Activated T-helper 17 cell treated with anti-CD3 and anti-CD28 coated beads, Interleukin-2, amount 50 U/mL, for 72 hours (primary cell): ENCODE measurements at regions not wholly inside any gene's neighbourhood (a gene's known extent, or its start where the extent isn't known, plus 50 kb on each side); places are given as distances from the start of the nearest gene placed in this dataset.

Experiments used
- ATAC-seq: fragments of 150-1000 bp; cut with Tn5 transposase; replicated peaks from 2 replicates; pipeline ENCODE4 v1.10.0; 2021; ENCODE audit warnings: mild to moderate bottlenecking, moderate library complexity
- H3K27ac Mint-ChIP-seq: one replicate; pipeline ENCODE4 v1.8.0; 2022; ENCODE audit warnings: mixed read lengths
- H3K27me3 Mint-ChIP-seq: one replicate; pipeline ENCODE4 v1.8.0; 2022; ENCODE audit warnings: mixed read lengths
- H3K36me3 Mint-ChIP-seq: one replicate; pipeline ENCODE4 v1.8.0; 2022; ENCODE audit warnings: low read depth, mild to moderate bottlenecking, mixed read lengths
- H3K4me1 Mint-ChIP-seq: one replicate; pipeline ENCODE4 v1.8.0; 2022; ENCODE audit warnings: mixed read lengths
- H3K4me3 Mint-ChIP-seq: one replicate; pipeline ENCODE4 v1.8.0; 2022; ENCODE audit warnings: mild to moderate bottlenecking, mixed read lengths
- H3K9me3 Mint-ChIP-seq: one replicate; pipeline ENCODE4 v1.8.0; 2022; ENCODE audit warnings: mixed read lengths

- H3K27ac Mint-ChIP-seq: no peak overlapping the region
- H3K4me3 Mint-ChIP-seq: no peak overlapping the region
- no peaks in the 10 kb centered on the region for H3K36me3 Mint-ChIP-seq
- H3K27me3 Mint-ChIP-seq: no peaks in the 10 kb centered on the region
- no peaks in the 10 kb centered on the region for H3K4me1 Mint-ChIP-seq
- ATAC-seq: no peak
- no peaks in the 10 kb centered on the region for H3K9me3 Mint-ChIP-seq
Observed at GRCh38 chr2:5975401-5975800, 283.2 kb downstream of the SOX11 start.

- Mint-ChIP-seq H3K27me3 (no peaks in the 10 kb centered on the region), H3K36me3 (no peaks in the 10 kb centered on the region), H3K4me1 (no peaks in the 10 kb centered on the region), H3K9me3 (no peaks in the 10 kb centered on the region), H3K4me3 (no peak overlapping the region), H3K27ac (no peak overlapping the region)
- no peak for ATAC-seq
Observed at GRCh38 chr2:5976531-5977065, 284.4 kb downstream of the SOX11 start.

- H3K36me3 Mint-ChIP-seq: no peaks in the 10 kb centered on the region
- no peaks in the 10 kb centered on the region for H3K27me3 Mint-ChIP-seq
- H3K4me1 Mint-ChIP-seq: no peaks in the 10 kb centered on the region
- no peak overlapping the region for H3K27ac Mint-ChIP-seq
- no peak for ATAC-seq
- no peak overlapping the region for H3K4me3 Mint-ChIP-seq
- H3K9me3 Mint-ChIP-seq: no peaks in the 10 kb centered on the region
Observed at GRCh38 chr2:5977477-5977876, 285.3 kb downstream of the SOX11 start.

GRCh38 chr2:5978131-5978751 is 286.1 kb downstream of the SOX11 start:
- H3K9me3 Mint-ChIP-seq: no peaks in the 10 kb centered on the region
- H3K36me3 Mint-ChIP-seq: no peaks in the 10 kb centered on the region
- no peaks in the 10 kb centered on the region for H3K4me1 Mint-ChIP-seq
- no peaks in the 10 kb centered on the region for H3K27me3 Mint-ChIP-seq
- no peak overlapping the region for H3K27ac Mint-ChIP-seq
- ATAC-seq: no peak
- H3K4me3 Mint-ChIP-seq: no peak overlapping the region

GRCh38 chr2:5980450-5981190 is 288.4 kb downstream of the SOX11 start:
- no peak for ATAC-seq
- no peaks in the 10 kb centered on the region for H3K36me3 Mint-ChIP-seq
- H3K4me1 Mint-ChIP-seq: no peaks in the 10 kb centered on the region
- H3K9me3 Mint-ChIP-seq: no peaks in the 10 kb centered on the region
- H3K27ac Mint-ChIP-seq: no peak overlapping the region
- no peak overlapping the region for H3K4me3 Mint-ChIP-seq
- H3K27me3 Mint-ChIP-seq: no peaks in the 10 kb centered on the region

GRCh38 chr2:5982193-5982902 is 290.2 kb downstream of the SOX11 start:
- Mint-ChIP-seq H3K27ac (no peak overlapping the region), H3K36me3 (no peaks in the 10 kb centered on the region), H3K4me1 (no peaks in the 10 kb centered on the region), H3K9me3 (no peaks in the 10 kb centered on the region), H3K4me3 (no peak overlapping the region), H3K27me3 (no peaks in the 10 kb centered on the region)
- no peak for ATAC-seq

GRCh38 chr2:5982903-5983265 is 290.7 kb downstream of the SOX11 start:
- no peaks in the 10 kb centered on the region for H3K4me1 Mint-ChIP-seq
- H3K36me3 Mint-ChIP-seq: no peaks in the 10 kb centered on the region
- H3K4me3 Mint-ChIP-seq: no peak overlapping the region
- H3K27ac Mint-ChIP-seq: no peak overlapping the region
- ATAC-seq: no peak
- no peaks in the 10 kb centered on the region for H3K9me3 Mint-ChIP-seq
- H3K27me3 Mint-ChIP-seq: no peaks in the 10 kb centered on the region

- Mint-ChIP-seq H3K27me3 (no peaks in the 10 kb centered on the region), H3K4me1 (no peaks in the 10 kb centered on the region), H3K36me3 (no peaks in the 10 kb centered on the region), H3K4me3 (no peak overlapping the region), H3K27ac (no peak overlapping the region), H3K9me3 (no peaks in the 10 kb centered on the region)
- no peak for ATAC-seq
Observed at GRCh38 chr2:5983511-5984272, 291.5 kb downstream of the SOX11 start.

GRCh38 chr2:5984273-5984655 is 292.1 kb downstream of the SOX11 start:
- ATAC-seq: no peak
- no peak overlapping the region for H3K27ac Mint-ChIP-seq
- no peaks in the 10 kb centered on the region for H3K36me3 Mint-ChIP-seq
- no peak overlapping the region for H3K4me3 Mint-ChIP-seq
- no peaks in the 10 kb centered on the region for H3K9me3 Mint-ChIP-seq
- no peaks in the 10 kb centered on the region for H3K27me3 Mint-ChIP-seq
- H3K4me1 Mint-ChIP-seq: no peaks in the 10 kb centered on the region

- no peaks in the 10 kb centered on the region for H3K9me3 Mint-ChIP-seq
- no peak overlapping the region for H3K27ac Mint-ChIP-seq
- H3K4me1 Mint-ChIP-seq: no peaks in the 10 kb centered on the region
- H3K27me3 Mint-ChIP-seq: no peaks in the 10 kb centered on the region
- H3K4me3 Mint-ChIP-seq: no peak overlapping the region
- no peak for ATAC-seq
- H3K36me3 Mint-ChIP-seq: no peaks in the 10 kb centered on the region
Observed at GRCh38 chr2:5984946-5985345, 292.8 kb downstream of the SOX11 start.

GRCh38 chr2:5985536-5986385 is 293.6 kb downstream of the SOX11 start:
- ATAC-seq: no peak
- H3K4me1 Mint-ChIP-seq: no peaks in the 10 kb centered on the region
- H3K4me3 Mint-ChIP-seq: no peak overlapping the region
- H3K36me3 Mint-ChIP-seq: no peaks in the 10 kb centered on the region
- no peak overlapping the region for H3K27ac Mint-ChIP-seq
- no peaks in the 10 kb centered on the region for H3K9me3 Mint-ChIP-seq
- no peaks in the 10 kb centered on the region for H3K27me3 Mint-ChIP-seq

- no peak for ATAC-seq
- Mint-ChIP-seq H3K27ac (no peak overlapping the region), H3K9me3 (no peaks in the 10 kb centered on the region), H3K36me3 (no peaks in the 10 kb centered on the region), H3K4me1 (no peaks in the 10 kb centered on the region), H3K4me3 (no peak overlapping the region), H3K27me3 (no peaks in the 10 kb centered on the region)
Observed at GRCh38 chr2:5986801-5987787, 294.9 kb downstream of the SOX11 start.

- Mint-ChIP-seq H3K4me3 (no peak overlapping the region), H3K27ac (no peak overlapping the region), H3K9me3 (no peaks in the 10 kb centered on the region), H3K4me1 (no peaks in the 10 kb centered on the region), H3K27me3 (no peaks in the 10 kb centered on the region), H3K36me3 (no peaks in the 10 kb centered on the region)
- no peak for ATAC-seq
Observed at GRCh38 chr2:5988120-5988519, 295.9 kb downstream of the SOX11 start.
